AG10803 (cell line): ENCODE measurements at regions not wholly inside any gene's neighbourhood (a gene's known extent, or its start where the extent isn't known, plus 50 kb on each side); places are given as distances from the start of the nearest gene placed in this dataset.

Experiments
- DNase-seq: peaks from one replicate; pipeline ENCODE4 v3.0.0; 2010; ENCODE audit warnings: low read depth
- H3K4me3 ChIP-seq: 2 replicates; pipeline ENCODE4 v1.5.1; 2011; ENCODE audit warnings: mild to moderate bottlenecking, low read length, control low read depth
- CTCF ChIP-seq: conservative IDR thresholded peaks from 2 replicates; pipeline ENCODE4 v1.5.1; 2011; ENCODE audit warnings: mild to moderate bottlenecking, low read length, control low read depth, inconsistent platforms

- no peak for TF ChIP-seq CTCF
- DNase-seq: no peak
- no peak overlapping the region for H3K4me3 ChIP-seq
These were observed 263.9 kb upstream of the TMTC1 start for GRCh38 chr12:30047516-30048254.

DNA sequence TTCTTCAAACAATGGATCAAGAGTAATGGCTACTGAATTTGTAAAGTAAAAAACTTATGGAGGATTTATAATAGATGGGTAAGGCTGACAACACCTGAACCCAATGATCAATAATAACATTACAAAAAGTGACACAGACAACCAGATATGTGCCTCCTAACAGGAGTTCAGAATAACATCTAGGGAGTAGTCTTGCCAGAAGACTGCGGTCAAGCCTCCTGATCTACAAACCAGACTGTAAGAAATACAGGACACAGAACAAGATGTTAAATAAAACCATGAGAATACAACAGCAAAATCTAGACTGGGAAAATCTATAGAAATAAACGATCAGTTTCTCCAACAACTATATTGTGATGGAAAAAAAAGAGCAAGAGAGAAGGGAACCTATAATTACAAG, 262.6 kb upstream of the TMTC1 start:
- H3K4me3 ChIP-seq: no peak overlapping the region
- no peak for DNase-seq
- TF ChIP-seq CTCF: no peak

GRCh38 chr12:30045171-30045570, 261.4 kb upstream of the TMTC1 start:
- no peak for TF ChIP-seq CTCF
- DNase-seq: no peak
- no peak overlapping the region for H3K4me3 ChIP-seq

DNA sequence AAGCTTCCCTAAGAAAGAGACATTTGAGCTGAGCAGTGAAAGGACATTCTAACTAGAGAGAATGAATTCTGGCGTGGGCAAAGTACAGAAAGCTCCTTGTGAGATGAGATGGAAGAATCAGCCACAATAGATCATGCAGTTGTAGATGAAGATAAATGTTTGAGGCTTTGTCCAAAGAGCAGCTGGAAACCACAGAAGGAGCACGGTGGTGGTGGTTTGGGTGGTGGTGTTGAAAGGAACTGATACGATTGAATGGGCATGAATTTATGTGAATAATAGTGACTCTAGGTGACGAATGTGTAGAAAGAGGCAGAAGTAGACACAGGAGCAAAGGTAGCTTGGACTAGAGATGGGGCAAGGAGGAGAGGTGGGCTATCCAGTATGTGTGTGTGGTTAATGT, 260.5 kb upstream of the TMTC1 start:
- DNase-seq: no peak
- TF ChIP-seq CTCF: no peak
- no peak overlapping the region for H3K4me3 ChIP-seq

- TF ChIP-seq CTCF: no peak
- H3K4me3 ChIP-seq: no peak overlapping the region
- no peak for DNase-seq
These were observed 259.6 kb upstream of the TMTC1 start for GRCh38 chr12:30043151-30043847.

DNA sequence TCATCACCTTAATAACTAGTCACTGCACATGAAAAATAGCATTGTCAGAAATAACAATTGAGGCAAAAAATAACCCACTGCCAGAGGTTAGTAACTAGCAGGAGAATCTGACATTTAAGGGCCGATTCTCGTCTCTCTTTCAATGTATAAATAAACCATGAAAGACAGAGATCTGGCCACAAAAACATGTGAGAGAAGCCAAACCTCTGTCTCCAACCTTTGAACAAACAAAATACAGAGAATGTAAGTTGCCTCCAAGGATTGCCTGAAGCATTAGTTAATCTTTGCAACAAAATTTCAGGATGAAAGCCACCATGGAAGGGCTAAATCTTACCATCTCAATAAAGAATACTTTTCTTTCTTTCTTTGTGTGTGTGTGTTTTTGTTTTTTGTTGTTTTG, 257.4 kb upstream of the TMTC1 start:
- TF ChIP-seq CTCF: no peak
- DNase-seq: no peak

More for the DNA sequence above, 257.4 kb upstream of the TMTC1 start:
- no peak overlapping the region for H3K4me3 ChIP-seq
